ENCODE measurements at regions not wholly inside any gene's neighbourhood (a gene's known extent, or its start where the extent isn't known, plus 50 kb on each side); places are given as distances from the start of the nearest gene placed in this dataset.
"Not testable (repeated sequence)": the region's sequence is repeated elsewhere in the genome, so short reads cannot be mapped to it uniquely, and the experiment has no call there.

- H3K4me3 ChIP-seq = no peak overlapping the region
Measured at GRCh38 chr2:14072338-14072737, 560.2 kb upstream of the LRATD1 start.

DNA sequence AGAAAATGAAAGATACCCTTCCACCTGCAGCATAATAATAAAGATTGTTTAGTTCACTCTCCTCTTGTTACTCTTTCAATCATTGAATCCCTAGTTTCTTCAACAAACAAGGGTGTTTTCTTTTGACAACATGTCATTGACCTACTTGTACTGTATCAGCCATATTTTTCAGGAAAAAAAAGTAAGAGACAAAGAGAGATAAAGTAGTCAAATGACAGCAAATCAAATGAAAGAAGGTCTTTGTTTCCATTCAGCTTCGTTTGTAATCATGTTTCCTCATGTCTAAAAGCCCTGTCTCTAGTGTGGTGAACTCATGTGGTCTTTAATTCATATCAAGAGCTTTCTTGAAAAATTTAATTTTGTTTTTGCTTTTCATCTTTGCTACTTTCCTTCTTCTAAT is 557.8 kb upstream of the LRATD1 start:
- H3K9me3 ChIP-seq (replicated peaks) = peaks cover 3% of the 10 kb centered on the region
- no peak for DNase-seq (ENCODE audit: low read depth in 1 of 2, low spot score in 2 of 2)
- H3K27me3 ChIP-seq (replicated peaks) = no peaks in the 10 kb centered on the region

More at GRCh38 chr2:14072338-14072737, 560.2 kb upstream of the LRATD1 start:
- no peak for DNase-seq (ENCODE audit: low read depth in 1 of 2, low spot score in 2 of 2)
- Histone ChIP-seq H3K27me3 (replicated peaks) (no peaks in the 10 kb centered on the region), H3K27ac (no peak overlapping the region), H3K36me3 (no peaks in the 10 kb centered on the region), H3K4me1 (replicated peaks) (no peaks in the 10 kb centered on the region), H3K9me3 (replicated peaks) (peaks cover 3% of the 10 kb centered on the region)

DNA sequence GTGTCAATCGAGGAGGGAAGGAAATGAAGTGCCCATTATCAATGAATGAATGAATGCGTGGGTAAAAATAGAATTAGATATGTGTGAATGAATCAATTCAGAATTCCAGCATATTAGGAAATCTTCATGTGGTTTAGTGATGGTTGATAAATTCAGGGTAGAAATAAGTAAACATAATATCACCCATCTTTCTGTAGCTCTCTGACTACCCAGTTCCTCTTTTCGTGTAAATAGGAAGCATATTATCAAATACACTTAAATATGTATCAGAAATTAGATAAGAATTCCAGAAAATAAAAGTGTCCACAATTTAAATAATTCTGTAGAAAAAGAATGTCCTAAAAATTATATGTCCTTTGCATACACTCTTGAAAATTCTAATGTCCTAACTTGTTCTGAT is 552.9 kb upstream of the LRATD1 start:
- Histone ChIP-seq H3K27me3 (replicated peaks) (no peaks in the 10 kb centered on the region), H3K4me1 (replicated peaks) (no peaks in the 10 kb centered on the region), H3K4me3 (no peak overlapping the region), H3K9me3 (replicated peaks) (peaks cover 3% of the 10 kb centered on the region; the same call in 1 of the 2 replicates), H3K36me3 (no peaks in the 10 kb centered on the region), H3K27ac (no peak overlapping the region)
- DNase-seq (ENCODE audit: low read depth in 1 of 2, low spot score in 2 of 2) = no peak

More for the DNA sequence above, 557.8 kb upstream of the LRATD1 start:
- Histone ChIP-seq H3K4me3 (no peak overlapping the region), H3K36me3 (no peaks in the 10 kb centered on the region), H3K27ac (no peak overlapping the region), H3K4me1 (replicated peaks) (no peaks in the 10 kb centered on the region)

DNA sequence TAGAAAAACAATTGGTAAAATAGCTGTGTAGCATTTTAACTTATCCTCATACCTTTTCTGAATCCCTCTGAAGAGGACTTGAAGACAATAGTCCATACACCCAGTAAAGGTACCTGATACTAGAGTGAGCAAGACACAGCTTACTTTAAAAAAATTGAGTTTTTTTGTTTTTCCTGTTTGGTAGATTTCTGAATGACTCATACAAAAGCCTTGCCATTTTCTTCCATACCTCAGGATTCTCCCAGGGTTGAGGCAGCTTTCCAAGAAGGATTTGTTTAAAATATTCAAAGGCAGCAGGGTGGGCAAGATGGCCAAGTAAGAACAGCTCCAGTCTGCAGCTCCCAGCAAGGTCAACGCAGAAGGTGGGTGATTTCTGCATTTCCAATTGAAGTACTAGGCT is 551.0 kb upstream of the LRATD1 start:
- Histone ChIP-seq H3K4me1 (replicated peaks) (no peaks in the 10 kb centered on the region), H3K27me3 (replicated peaks) (no peaks in the 10 kb centered on the region), H3K27ac (no peak overlapping the region), H3K9me3 (replicated peaks) (no peaks in the 10 kb centered on the region), H3K4me3 (no peak overlapping the region), H3K36me3 (no peaks in the 10 kb centered on the region)
- no peak for DNase-seq (ENCODE audit: low read depth in 1 of 2, low spot score in 2 of 2)

- Histone ChIP-seq H3K9me3 (replicated peaks) (no peaks in the 10 kb centered on the region), H3K36me3 (no peaks in the 10 kb centered on the region), H3K4me1 (replicated peaks) (no peaks in the 10 kb centered on the region), H3K4me3 (no peak overlapping the region), H3K27me3 (replicated peaks) (no peaks in the 10 kb centered on the region), H3K27ac (no peak overlapping the region)
- DNase-seq (ENCODE audit: low read depth in 1 of 2, low spot score in 2 of 2) = no peak
Measured at GRCh38 chr2:14082640-14083039, 549.9 kb upstream of the LRATD1 start.

DNA sequence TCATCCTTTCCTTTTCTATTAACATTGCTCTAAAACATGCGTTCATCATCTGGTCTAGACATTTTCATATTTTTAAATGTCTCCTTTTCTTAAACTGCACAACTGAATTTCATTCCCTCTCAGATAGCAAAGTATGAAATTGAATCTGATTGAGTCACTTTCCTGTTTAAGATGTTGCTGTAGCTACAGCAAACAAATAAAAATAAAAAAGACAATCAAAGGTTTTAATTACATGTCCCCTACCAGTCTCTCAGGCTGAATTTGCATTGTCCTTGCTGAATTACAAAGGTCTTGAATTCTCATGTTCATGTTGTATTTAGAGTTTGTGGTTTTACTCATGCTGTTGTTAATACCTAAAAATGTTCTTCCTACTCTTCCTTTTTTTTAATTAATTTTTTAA is 537.9 kb upstream of the LRATD1 start:
- no peaks in the 10 kb centered on the region for H3K4me1 ChIP-seq (replicated peaks)
- H3K27ac ChIP-seq = no peak overlapping the region
- no peak overlapping the region for H3K4me3 ChIP-seq
- H3K36me3 ChIP-seq = no peaks in the 10 kb centered on the region
- H3K27me3 ChIP-seq (replicated peaks) = no peaks in the 10 kb centered on the region
- H3K9me3 ChIP-seq (replicated peaks) = 0 out of 2 replicates have a peak, but pooled peaks cover 2% of the 10 kb centered on the region
- DNase-seq (ENCODE audit: low read depth in 1 of 2, low spot score in 2 of 2) = no peak

DNA sequence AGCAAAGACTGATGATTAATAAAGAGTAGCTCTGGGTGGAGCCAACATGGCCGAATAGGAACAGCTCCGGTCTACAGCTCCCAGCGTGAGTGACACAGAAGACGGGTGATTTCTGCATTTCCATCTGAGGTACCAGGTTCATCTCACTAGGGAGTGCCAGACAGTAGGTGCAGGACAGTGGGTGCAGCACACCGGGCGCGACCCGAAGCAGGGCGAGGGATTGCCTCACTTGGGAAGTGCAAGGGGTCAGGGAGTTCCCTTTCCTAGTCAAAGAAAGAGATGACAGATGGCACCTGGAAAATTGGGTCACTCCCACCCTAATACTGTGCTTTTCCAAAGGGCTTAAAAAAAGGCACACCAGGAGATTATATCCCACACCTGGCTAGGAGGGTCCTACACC is 533.4 kb upstream of the LRATD1 start:
- not testable (repeated sequence) for DNase-seq (ENCODE audit: low read depth in 1 of 2, low spot score in 2 of 2); H3K36me3 ChIP-seq; H3K4me1 ChIP-seq (replicated peaks); H3K27me3 ChIP-seq (replicated peaks); H3K27ac ChIP-seq; H3K4me3 ChIP-seq; H3K9me3 ChIP-seq (replicated peaks)

DNA sequence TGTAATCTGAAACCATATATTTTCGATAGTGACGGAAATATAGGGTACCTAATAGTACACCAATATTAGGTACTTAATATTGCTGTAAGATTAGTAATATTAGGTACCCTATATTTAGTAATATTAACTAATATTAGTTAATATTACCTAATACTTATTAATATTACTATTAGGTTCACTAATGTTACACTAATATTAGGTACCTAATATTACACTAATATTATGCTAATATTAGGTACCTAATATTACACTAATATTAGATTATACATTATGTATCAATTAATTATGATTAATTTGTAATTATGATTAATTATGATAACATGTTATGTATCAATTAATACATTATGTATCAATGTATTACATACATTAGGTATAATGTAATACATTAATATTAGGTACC is 518.2 kb upstream of the LRATD1 start:
- Histone ChIP-seq H3K4me3 (no peak overlapping the region), H3K27me3 (replicated peaks) (no peaks in the 10 kb centered on the region)
- DNase-seq (ENCODE audit: low read depth in 1 of 2, low spot score in 2 of 2) = no peak

DNA sequence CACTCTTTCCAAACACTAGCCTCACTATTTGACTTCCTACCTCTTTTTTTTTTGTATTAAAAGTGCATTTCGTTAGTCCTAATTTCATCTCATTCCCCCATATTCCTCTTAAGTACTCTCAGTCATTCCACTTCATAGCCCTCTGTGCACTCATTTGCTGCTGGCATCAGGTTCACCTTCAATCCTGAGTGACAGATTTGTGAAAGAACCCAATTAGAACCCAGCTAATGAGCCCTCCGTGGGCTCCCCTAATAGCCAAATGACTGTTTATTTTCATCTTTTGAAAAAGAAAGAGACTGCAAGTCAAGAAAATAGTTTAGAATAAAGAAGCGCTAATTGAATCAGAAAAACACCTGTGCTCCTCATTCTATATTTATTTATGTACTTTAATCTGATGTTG is 512.1 kb upstream of the LRATD1 start:
- DNase-seq (ENCODE audit: low read depth in 1 of 2, low spot score in 2 of 2) = no peak
- peaks cover 5% of the 10 kb centered on the region; the same call in 1 of the 2 replicates for H3K9me3 ChIP-seq (replicated peaks)
- no peaks in the 10 kb centered on the region for H3K4me1 ChIP-seq (replicated peaks)
- no peaks in the 10 kb centered on the region for H3K36me3 ChIP-seq
- H3K4me3 ChIP-seq = no peak overlapping the region
- H3K27ac ChIP-seq = no peak overlapping the region
- no peaks in the 10 kb centered on the region for H3K27me3 ChIP-seq (replicated peaks)

More for the DNA sequence above, 518.2 kb upstream of the LRATD1 start:
- Histone ChIP-seq H3K36me3 (no peaks in the 10 kb centered on the region), H3K9me3 (replicated peaks) (no peaks in the 10 kb centered on the region), H3K27ac (no peak overlapping the region), H3K4me1 (replicated peaks) (no peaks in the 10 kb centered on the region)

GRCh38 chr2:14123436-14124103 is 508.9 kb upstream of the LRATD1 start:
- H3K9me3 ChIP-seq (replicated peaks) = peaks cover 5% of the 10 kb centered on the region; the same call in 1 of the 2 replicates
- no peak overlapping the region for H3K27ac ChIP-seq
- DNase-seq (ENCODE audit: low read depth in 1 of 2, low spot score in 2 of 2) = no peak
- no peaks in the 10 kb centered on the region for H3K36me3 ChIP-seq
- no peaks in the 10 kb centered on the region for H3K4me1 ChIP-seq (replicated peaks)
- H3K4me3 ChIP-seq = no peak overlapping the region
- no peaks in the 10 kb centered on the region for H3K27me3 ChIP-seq (replicated peaks)

DNA sequence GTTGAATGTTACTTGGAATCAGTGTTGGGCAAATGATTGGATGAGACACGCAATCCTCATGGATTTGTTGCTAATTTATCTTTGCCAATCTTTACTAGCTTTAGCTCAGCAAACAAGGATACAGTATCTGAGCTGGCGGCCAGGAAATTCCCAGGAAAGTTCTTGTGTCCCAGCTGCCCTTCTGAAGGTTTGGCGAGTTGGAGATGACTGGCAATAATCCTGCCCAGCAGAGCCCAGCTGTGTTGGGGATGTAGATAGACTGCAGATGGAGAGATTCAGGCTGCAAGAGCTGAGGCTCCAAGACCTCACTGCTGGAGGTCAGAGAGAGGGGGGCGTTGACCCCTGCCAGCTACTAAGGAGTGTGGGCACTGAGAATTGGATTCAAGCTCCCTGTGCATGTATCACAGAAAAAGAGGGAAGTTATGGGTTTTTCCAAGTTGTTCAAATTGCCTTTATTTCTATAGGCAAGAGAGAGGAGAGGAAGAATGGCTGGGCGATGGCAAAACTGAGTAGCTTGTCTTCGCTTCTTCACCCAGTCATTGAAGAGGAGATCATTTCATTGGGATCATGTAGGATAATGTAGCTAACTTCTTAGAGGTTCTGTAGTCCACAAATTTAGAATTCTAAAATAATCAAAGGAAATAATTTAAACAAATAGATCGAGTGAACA is 506.8 kb upstream of the LRATD1 start:
- no peak overlapping the region for H3K27ac ChIP-seq
- peaks cover 5% of the 10 kb centered on the region; the same call in 1 of the 2 replicates for H3K9me3 ChIP-seq (replicated peaks)
- DNase-seq (ENCODE audit: low read depth in 1 of 2, low spot score in 2 of 2) = no peak

GRCh38 chr2:14126846-14127245 is 505.7 kb upstream of the LRATD1 start:
- no peak for DNase-seq (ENCODE audit: low read depth in 1 of 2, low spot score in 2 of 2)
- no peak overlapping the region for H3K27ac ChIP-seq
- H3K27me3 ChIP-seq (replicated peaks) = no peaks in the 10 kb centered on the region
- no peaks in the 10 kb centered on the region for H3K4me1 ChIP-seq (replicated peaks)
- peaks cover 3% of the 10 kb centered on the region; the same call in 1 of the 2 replicates for H3K9me3 ChIP-seq (replicated peaks)
- H3K4me3 ChIP-seq = no peak overlapping the region
- H3K36me3 ChIP-seq = no peaks in the 10 kb centered on the region

More for the DNA sequence above, 506.8 kb upstream of the LRATD1 start:
- Histone ChIP-seq H3K27me3 (replicated peaks) (no peaks in the 10 kb centered on the region), H3K4me1 (replicated peaks) (no peaks in the 10 kb centered on the region), H3K36me3 (no peaks in the 10 kb centered on the region), H3K4me3 (no peak overlapping the region)

GRCh38 chr2:14127765-14128164 is 504.8 kb upstream of the LRATD1 start:
- Histone ChIP-seq H3K27me3 (replicated peaks) (no peaks in the 10 kb centered on the region), H3K4me3 (no peak overlapping the region), H3K27ac (no peak overlapping the region), H3K9me3 (replicated peaks) (no peaks in the 10 kb centered on the region), H3K36me3 (no peaks in the 10 kb centered on the region), H3K4me1 (replicated peaks) (no peaks in the 10 kb centered on the region)
- DNase-seq (ENCODE audit: low read depth in 1 of 2, low spot score in 2 of 2) = no peak

DNA sequence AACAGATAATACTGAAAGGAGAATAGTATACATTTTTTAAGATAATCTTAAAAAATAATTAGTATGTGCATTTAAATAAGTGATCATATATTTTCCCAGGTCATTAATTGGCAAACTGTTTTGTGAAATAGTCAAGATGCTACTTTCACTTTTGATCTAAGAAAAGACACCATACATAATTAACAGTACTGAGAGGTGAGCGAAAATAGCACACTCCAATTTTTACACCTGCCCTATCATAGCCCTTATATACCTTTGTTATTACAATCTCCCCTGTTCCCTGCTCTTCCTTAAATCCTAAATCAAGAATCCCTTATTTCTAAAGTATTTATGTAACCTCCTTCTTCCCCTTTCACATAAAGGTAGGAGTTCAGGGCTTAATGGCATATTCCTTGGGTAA is 500.1 kb upstream of the LRATD1 start:
- Histone ChIP-seq H3K4me1 (replicated peaks) (no peaks in the 10 kb centered on the region), H3K27me3 (replicated peaks) (no peaks in the 10 kb centered on the region), H3K9me3 (replicated peaks) (peaks cover 4% of the 10 kb centered on the region; the same call in 1 of the 2 replicates), H3K4me3 (no peak overlapping the region), H3K27ac (no peak overlapping the region), H3K36me3 (no peaks in the 10 kb centered on the region)
- no peak for DNase-seq (ENCODE audit: low read depth in 1 of 2, low spot score in 2 of 2)

Measured in SJSA1 (cell line).